A549 (cell line): ENCODE measurements at regions not wholly inside any gene's neighbourhood (a gene's known extent, or its start where the extent isn't known, plus 50 kb on each side); places are given as distances from the start of the nearest gene placed in this dataset.

Source experiments
- ATAC-seq, 2 experiments: fragments of 200-7000 bp in 1 of 2; fragments of >200 bp in 1 of 2; cut with Nextera tagmentation in 1 of 2; cut with Tn5 transposase in 1 of 2; 3 replicates each; pipeline versions ENCODE4 v1.8.0 to v1.9.1; 2018 to 2020; ENCODE audit warnings: mild to moderate bottlenecking in 1 of 2, moderate library complexity in 1 of 2
- CTCF ChIA-PET: fragments of 300-600 bp; sonication (Branson Sonifier 250); formaldehyde crosslinking; extraction: SDS; loops from one replicate; lab custom pipeline; 2021; ENCODE audit warnings: antibody characterized with exemption, inconsistent platforms; lab: Yijun Ruan, JAX
- POLR2A ChIA-PET: fragments of 350-600 bp; formaldehyde crosslinking; extraction: SDS; loops from one replicate; lab custom pipeline; 2021; ENCODE audit warnings: antibody characterized with exemption, inconsistent platforms; lab: Yijun Ruan, JAX
- DNase-seq, 2 experiments: peaks; one replicate each; pipeline versions ENCODE4 v3.0.0 to v3.0.0-alpha.2; 2011 to 2016; ENCODE audit warnings: low read depth in 1 of 2, low spot score in 1 of 2
- FAIRE-seq: peaks from 2 replicates; lab custom pipeline; 2011; peaks lifted over from hg19 to GRCh38; lab: Jason Lieb, UNC
- H3K27ac ChIP-seq, 2 experiments: fragments of >200 bp; sonication (Bioruptor Twin); formaldehyde crosslinking; 3 replicates each; pipeline ENCODE4 v1.5.1; 2016 to 2017
- H3K4me1 ChIP-seq: fragments of >200 bp; sonication (Bioruptor Twin); formaldehyde crosslinking; 3 replicates; pipeline ENCODE4 v1.6.1; 2016
- H3K4me2 ChIP-seq: fragments of >200 bp; sonication (Bioruptor Twin); formaldehyde crosslinking; 3 replicates; pipeline ENCODE4 v1.6.1; 2016
- H3K4me3 ChIP-seq: fragments of >200 bp; sonication (Bioruptor Twin); formaldehyde crosslinking; 3 replicates; pipeline ENCODE4 v1.5.1; 2016
- H3K9me3 ChIP-seq: fragments of >200 bp; sonication (Bioruptor Twin); formaldehyde crosslinking; 3 replicates; pipeline ENCODE4 v1.6.1; 2016
- CBX8 ChIP-seq: fragments of 200-600 bp; sonication (generic); IDR thresholded peaks from 2 replicates; pipeline ENCODE4 v1.6.1; 2016
- CHD4 ChIP-seq: fragments of 200-600 bp; sonication (generic); IDR thresholded peaks from 2 replicates; pipeline ENCODE4 v1.6.1; 2016; ENCODE audit warnings: antibody characterized with exemption, mild to moderate bottlenecking, borderline replicate concordance
- EP300 ChIP-seq, 2 experiments: fragments of >200 bp; sonication (Bioruptor Twin); formaldehyde crosslinking; IDR thresholded peaks; 2 replicates in 1 of 2; 3 replicates in 1 of 2; pipeline ENCODE4 v1.6.1; 2016 to 2017
- FOSL2 ChIP-seq, 2 experiments: fragments of 450-650 bp in 1 of 2; fragments of >200 bp in 1 of 2; sonication (Bioruptor Twin) in 1 of 2; formaldehyde crosslinking; IDR thresholded peaks; 2 replicates each; pipeline versions ENCODE4 v1.5.0 to v1.6.1; 2016 to 2020; ENCODE audit warnings: mild to moderate bottlenecking in 1 of 2, moderate library complexity in 1 of 2
- FOXS1 ChIP-seq: fragments of 250-450 bp; sonication (Bioruptor Pico); IDR thresholded peaks from 2 replicates; pipeline ENCODE4 v1.5.0; 2020; ENCODE audit warnings: mild to moderate bottlenecking, moderate library complexity
- HOXA7 ChIP-seq: fragments of 250-450 bp; sonication (Bioruptor Pico); IDR thresholded peaks from 2 replicates; pipeline ENCODE4 v1.5.0; 2020; ENCODE audit warnings: mild to moderate bottlenecking, moderate library complexity
- HOXB13 ChIP-seq: fragments of 250-450 bp; sonication (Bioruptor Pico); IDR thresholded peaks from 2 replicates; pipeline ENCODE4 v1.5.0; 2020; ENCODE audit warnings: low read depth, mild to moderate bottlenecking, moderate library complexity
- HOXB5 ChIP-seq: fragments of 250-450 bp; sonication (Bioruptor Pico); IDR thresholded peaks from 2 replicates; pipeline ENCODE4 v1.5.0; 2020; ENCODE audit warnings: mild to moderate bottlenecking, moderate library complexity
- KDM5A ChIP-seq: fragments of 200-600 bp; sonication (generic); IDR thresholded peaks from 2 replicates; pipeline ENCODE4 v1.6.1; 2016; ENCODE audit warnings: antibody characterized with exemption, mild to moderate bottlenecking
- MAFK ChIP-seq: fragments of 450-650 bp; IDR thresholded peaks from 2 replicates; pipeline ENCODE4 v1.6.1; 2014; ENCODE audit not compliant: partially characterized antibody
- NFE2L2 ChIP-seq: fragments of 150-350 bp; conservative IDR thresholded peaks from 2 replicates; pipeline ENCODE4 v1.6.1; 2014; ENCODE audit warnings: low read length
- NPAS2 ChIP-seq: fragments of 250-450 bp; sonication (Bioruptor Pico); IDR thresholded peaks from 2 replicates; pipeline ENCODE4 v1.8.0; 2022; ENCODE audit warnings: mild to moderate bottlenecking, moderate library complexity, borderline replicate concordance
- NR3C1 ChIP-seq: fragments of >200 bp; sonication (Bioruptor Twin); formaldehyde crosslinking; IDR thresholded peaks from 3 replicates; pipeline ENCODE4 v1.6.1; 2017
- RAD21 ChIP-seq, 2 experiments: fragments of >200 bp in 1 of 2; sonication (Bioruptor Twin) in 1 of 2; formaldehyde crosslinking in 1 of 2; IDR thresholded peaks in 1 of 2; conservative IDR thresholded peaks in 1 of 2; 2 replicates in 1 of 2; 3 replicates in 1 of 2; pipeline ENCODE4 v1.6.1; 2012 to 2018; ENCODE audit warnings: inconsistent platforms in 1 of 2
- RARB ChIP-seq: fragments of 250-450 bp; sonication (Bioruptor Pico); IDR thresholded peaks from 2 replicates; pipeline ENCODE4 v1.8.0; 2021; ENCODE audit warnings: mild to moderate bottlenecking, moderate library complexity
- RCOR1 ChIP-seq: fragments of 150-350 bp; IDR thresholded peaks from 2 replicates; pipeline ENCODE4 v1.6.1; 2014; ENCODE audit warnings: antibody characterized with exemption, low read length, low read depth
- ZSCAN20 ChIP-seq: fragments of 250-450 bp; sonication (Bioruptor Pico); IDR thresholded peaks from 2 replicates; pipeline ENCODE4 v1.8.0; 2022; ENCODE audit warnings: mild to moderate bottlenecking, moderate library complexity
- WGBS: methylation state at CpG from one replicate; pipeline ENCODE4 v1.1.6; 2017; ENCODE audit errors: missing lambda C conversion rate; 5-methylcytosine and 5-hydroxymethylcytosine counted together
- TF ChIP-seq, protein P1 (sequence below): fragments of >200 bp; sonication (Bioruptor Twin); formaldehyde crosslinking; IDR thresholded peaks from 2 replicates; pipeline ENCODE4 v1.6.1; 2016
- TF ChIP-seq, protein P2 (sequence below): fragments of >200 bp; sonication (Bioruptor Twin); formaldehyde crosslinking; IDR thresholded peaks from 3 replicates; pipeline ENCODE4 v1.6.1; 2016
- TF ChIP-seq, protein P3 (sequence below): fragments of >200 bp; sonication (Bioruptor Twin); formaldehyde crosslinking; IDR thresholded peaks from 3 replicates; pipeline ENCODE4 v1.5.1; 2016
- TF ChIP-seq, protein P4 (sequence below): IDR thresholded peaks from 2 replicates; pipeline ENCODE4 v1.6.1; 2012
- TF ChIP-seq, protein P5 (sequence below): fragments of 150-350 bp; IDR thresholded peaks from 2 replicates; pipeline ENCODE4 v1.6.1; 2014; ENCODE audit warnings: low read depth, mild to moderate bottlenecking, low read length

DNA sequence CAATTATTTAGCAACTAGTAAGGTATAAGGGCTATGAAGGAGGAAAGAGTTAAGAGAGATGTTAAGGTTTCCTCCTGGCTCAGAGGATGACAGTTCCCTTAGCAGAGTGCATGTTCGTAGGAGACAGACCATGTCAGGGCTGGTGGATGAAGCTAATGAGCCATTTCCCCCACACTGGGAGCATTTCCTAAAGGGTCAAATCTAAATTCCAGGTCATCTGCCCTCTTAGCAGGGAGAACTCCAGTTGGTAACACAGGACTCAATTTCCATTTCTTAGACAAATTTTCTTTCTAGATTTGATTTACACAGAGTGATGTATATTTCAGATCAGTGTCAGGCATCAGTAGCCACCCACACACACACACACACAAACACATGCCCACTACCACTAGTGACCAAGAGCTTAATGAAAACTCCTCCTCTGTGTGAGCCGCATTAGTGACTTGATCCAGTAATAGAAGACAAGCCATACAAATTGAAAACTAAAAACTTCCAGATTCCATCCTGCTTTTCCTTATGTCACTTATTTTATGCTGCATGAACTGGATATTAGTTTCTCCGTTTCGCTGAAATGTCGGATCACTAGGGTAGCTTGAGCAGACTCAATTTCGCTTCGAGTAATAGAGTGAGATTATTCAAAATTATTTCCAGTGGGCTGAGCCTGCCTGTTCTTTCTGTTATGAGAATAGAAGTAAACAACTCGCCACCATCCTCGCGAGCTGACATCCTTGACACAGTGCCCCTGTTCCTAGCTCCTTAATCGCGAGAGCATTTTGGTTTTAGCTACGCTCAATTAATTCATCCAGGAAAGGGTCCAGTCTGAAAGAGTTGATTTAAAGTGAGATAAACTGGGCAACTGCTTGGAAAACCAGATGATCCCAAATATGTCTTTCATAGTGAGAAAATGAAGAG is 582.6 kb downstream of the SOX6 start:
- TF ChIP-seq FOSL2 (IDR thresholded peaks at IDR 0.05): no peak
- TF ChIP-seq FOSL2 (CRISPR knock-in tag; IDR thresholded peaks at IDR 0.05): no peak
- no peak for TF ChIP-seq HOXA7
- no peak for TF ChIP-seq RCOR1
- TF ChIP-seq, protein P1, sequence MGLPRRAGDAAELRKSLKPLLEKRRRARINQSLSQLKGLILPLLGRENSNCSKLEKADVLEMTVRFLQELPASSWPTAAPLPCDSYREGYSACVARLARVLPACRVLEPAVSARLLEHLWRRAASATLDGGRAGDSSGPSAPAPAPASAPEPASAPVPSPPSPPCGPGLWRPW: no peak
- no peak for TF ChIP-seq HOXB5
- no peak for TF ChIP-seq RARB (CRISPR knock-in tag)
- TF ChIP-seq CBX8: no peak
- TF ChIP-seq, protein P2, sequence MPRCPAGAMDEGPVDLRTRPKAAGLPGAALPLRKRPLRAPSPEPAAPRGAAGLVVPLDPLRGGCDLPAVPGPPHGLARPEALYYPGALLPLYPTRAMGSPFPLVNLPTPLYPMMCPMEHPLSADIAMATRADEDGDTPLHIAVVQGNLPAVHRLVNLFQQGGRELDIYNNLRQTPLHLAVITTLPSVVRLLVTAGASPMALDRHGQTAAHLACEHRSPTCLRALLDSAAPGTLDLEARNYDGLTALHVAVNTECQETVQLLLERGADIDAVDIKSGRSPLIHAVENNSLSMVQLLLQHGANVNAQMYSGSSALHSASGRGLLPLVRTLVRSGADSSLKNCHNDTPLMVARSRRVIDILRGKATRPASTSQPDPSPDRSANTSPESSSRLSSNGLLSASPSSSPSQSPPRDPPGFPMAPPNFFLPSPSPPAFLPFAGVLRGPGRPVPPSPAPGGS: no peak
- TF ChIP-seq FOXS1: no peak
- no peak for TF ChIP-seq NFE2L2
- TF ChIP-seq NR3C1: no peak
- no peak for TF ChIP-seq NPAS2 (CRISPR knock-in tag)
- TF ChIP-seq, protein P3, sequence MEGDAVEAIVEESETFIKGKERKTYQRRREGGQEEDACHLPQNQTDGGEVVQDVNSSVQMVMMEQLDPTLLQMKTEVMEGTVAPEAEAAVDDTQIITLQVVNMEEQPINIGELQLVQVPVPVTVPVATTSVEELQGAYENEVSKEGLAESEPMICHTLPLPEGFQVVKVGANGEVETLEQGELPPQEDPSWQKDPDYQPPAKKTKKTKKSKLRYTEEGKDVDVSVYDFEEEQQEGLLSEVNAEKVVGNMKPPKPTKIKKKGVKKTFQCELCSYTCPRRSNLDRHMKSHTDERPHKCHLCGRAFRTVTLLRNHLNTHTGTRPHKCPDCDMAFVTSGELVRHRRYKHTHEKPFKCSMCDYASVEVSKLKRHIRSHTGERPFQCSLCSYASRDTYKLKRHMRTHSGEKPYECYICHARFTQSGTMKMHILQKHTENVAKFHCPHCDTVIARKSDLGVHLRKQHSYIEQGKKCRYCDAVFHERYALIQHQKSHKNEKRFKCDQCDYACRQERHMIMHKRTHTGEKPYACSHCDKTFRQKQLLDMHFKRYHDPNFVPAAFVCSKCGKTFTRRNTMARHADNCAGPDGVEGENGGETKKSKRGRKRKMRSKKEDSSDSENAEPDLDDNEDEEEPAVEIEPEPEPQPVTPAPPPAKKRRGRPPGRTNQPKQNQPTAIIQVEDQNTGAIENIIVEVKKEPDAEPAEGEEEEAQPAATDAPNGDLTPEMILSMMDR: no peak
- no peak for TF ChIP-seq KDM5A
- TF ChIP-seq, protein P4, sequence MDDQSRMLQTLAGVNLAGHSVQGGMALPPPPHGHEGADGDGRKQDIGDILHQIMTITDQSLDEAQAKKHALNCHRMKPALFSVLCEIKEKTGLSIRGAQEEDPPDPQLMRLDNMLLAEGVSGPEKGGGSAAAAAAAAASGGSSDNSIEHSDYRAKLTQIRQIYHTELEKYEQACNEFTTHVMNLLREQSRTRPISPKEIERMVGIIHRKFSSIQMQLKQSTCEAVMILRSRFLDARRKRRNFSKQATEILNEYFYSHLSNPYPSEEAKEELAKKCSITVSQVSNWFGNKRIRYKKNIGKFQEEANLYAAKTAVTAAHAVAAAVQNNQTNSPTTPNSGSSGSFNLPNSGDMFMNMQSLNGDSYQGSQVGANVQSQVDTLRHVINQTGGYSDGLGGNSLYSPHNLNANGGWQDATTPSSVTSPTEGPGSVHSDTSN: no peak
- H3K4me1 ChIP-seq: no peaks in the 10 kb centered on the region
- no peaks in the 10 kb centered on the region for H3K9me3 ChIP-seq
- CTCF ChIA-PET: interaction anchor here (1.3 kb wide), 1 partner anchor 46 kb away, joined by 3 read pairs; no protein-coding TSS in a partner anchor
- 54% methylated on average over 13 of the region's 13 CpGs for WGBS
- H3K27ac ChIP-seq: no peak overlapping the region
- H3K4me2 ChIP-seq: no peak overlapping the region
- POLR2A ChIA-PET: no interaction called here
- H3K4me3 ChIP-seq: no peak overlapping the region
- FAIRE-seq (no peak), ATAC-seq (no peak), DNase-seq (no peak)

DNA sequence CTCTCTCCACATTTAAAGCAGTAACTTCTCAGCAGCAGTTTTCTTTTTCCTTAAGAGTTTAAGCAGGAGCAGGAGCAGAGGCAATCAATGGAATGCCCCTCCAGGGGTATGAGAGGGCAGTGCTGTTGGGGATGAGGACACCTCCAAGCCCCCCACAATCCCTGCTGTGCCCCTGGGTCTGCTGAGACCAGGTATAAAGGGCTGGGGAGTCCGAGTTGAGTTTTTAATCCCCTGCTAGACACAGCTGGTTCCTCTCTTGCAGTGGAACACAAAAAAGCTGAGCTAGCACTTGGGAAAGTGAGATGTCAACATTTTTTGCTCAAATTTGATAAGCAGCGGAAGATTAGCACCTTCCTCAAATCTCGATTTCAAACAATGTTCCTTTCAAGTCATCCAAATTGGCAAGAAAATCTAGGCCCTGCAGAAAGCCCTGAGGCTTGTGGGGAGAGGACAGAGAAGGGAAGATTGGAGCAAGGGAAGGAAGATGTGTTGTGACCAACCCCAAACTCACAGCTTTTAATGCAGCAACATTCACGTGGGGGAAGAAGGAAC is 581.9 kb downstream of the SOX6 start:
- 12% methylated on average over 4 of the region's 4 CpGs for WGBS
- FAIRE-seq (no peak), ATAC-seq (no peak), DNase-seq (no peak)
- ChIA-PET POLR2A (no interaction called here), CTCF (no interaction called here)
- Histone ChIP-seq H3K27ac (no peak overlapping the region), H3K4me2 (no peak overlapping the region), H3K4me1 (no peaks in the 10 kb centered on the region), H3K9me3 (no peaks in the 10 kb centered on the region), H3K4me3 (no peak overlapping the region)
- TF ChIP-seq RAD21 (conservative IDR thresholded peaks at IDR 0.05 in 1 of 2, IDR thresholded peaks at IDR 0.05 in 1 of 2) (no peak), MAFK (peak; percentile 56)

DNA sequence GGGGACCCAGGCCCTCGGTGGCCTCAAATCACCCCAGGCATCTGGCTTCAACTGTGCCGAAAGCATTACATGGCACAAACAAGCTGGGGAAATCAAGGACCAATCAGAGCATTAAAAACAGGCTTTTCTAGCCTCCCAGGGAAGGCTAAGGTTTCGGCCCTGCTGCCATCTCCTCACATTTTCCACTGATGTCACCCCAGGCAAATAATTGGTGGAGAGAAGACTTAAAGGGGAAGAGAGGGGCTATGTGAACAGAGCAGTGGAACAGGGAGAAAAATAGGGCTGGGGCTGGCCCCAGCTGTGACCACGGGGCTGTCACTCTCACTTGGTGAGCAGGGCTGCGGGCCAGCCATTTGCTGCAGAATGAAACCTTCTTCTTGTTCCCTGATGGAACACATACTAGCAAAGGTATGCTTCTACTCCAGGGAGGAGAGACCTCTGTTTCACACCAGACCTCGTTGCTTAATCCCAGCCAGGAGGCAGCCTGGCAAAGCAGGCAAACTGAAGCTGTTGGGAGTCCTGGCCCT is 581.3 kb downstream of the SOX6 start:
- ChIA-PET CTCF (interaction anchor here (1.8 kb wide), 1 partner anchor 125 kb away, joined by 4 read pairs; no protein-coding TSS in a partner anchor), POLR2A (no interaction called here)

More for the DNA sequence above, 581.3 kb downstream of the SOX6 start:
- Histone ChIP-seq H3K27ac (no peak overlapping the region), H3K9me3 (no peaks in the 10 kb centered on the region), H3K4me2 (no peak overlapping the region), H3K4me1 (no peaks in the 10 kb centered on the region), H3K4me3 (no peak overlapping the region)
- FAIRE-seq (no peak), DNase-seq (no peak), ATAC-seq (no peak)
- TF ChIP-seq FOXS1: no peak
- TF ChIP-seq, protein P5, sequence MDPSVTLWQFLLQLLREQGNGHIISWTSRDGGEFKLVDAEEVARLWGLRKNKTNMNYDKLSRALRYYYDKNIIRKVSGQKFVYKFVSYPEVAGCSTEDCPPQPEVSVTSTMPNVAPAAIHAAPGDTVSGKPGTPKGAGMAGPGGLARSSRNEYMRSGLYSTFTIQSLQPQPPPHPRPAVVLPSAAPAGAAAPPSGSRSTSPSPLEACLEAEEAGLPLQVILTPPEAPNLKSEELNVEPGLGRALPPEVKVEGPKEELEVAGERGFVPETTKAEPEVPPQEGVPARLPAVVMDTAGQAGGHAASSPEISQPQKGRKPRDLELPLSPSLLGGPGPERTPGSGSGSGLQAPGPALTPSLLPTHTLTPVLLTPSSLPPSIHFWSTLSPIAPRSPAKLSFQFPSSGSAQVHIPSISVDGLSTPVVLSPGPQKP: no peak
- TF ChIP-seq ZSCAN20 (CRISPR knock-in tag): no peak
- no peak for TF ChIP-seq CHD4
- TF ChIP-seq EP300 (IDR thresholded peaks at IDR 0.05): no peak
- TF ChIP-seq, protein P4: no peak
- no peak for TF ChIP-seq HOXB13 (CRISPR knock-in tag)
- no peak for TF ChIP-seq FOSL2 (IDR thresholded peaks at IDR 0.05)
- no peak for TF ChIP-seq FOSL2 (CRISPR knock-in tag; IDR thresholded peaks at IDR 0.05)
- 17% methylated on average over 6 of the region's 6 CpGs for WGBS
